ENCODE measurements at regions not wholly inside any gene's neighbourhood (a gene's known extent, or its start where the extent isn't known, plus 50 kb on each side); places are given as distances from the start of the nearest gene placed in this dataset.

GRCh38 chr6:56759521-56759920 is 116.8 kb upstream of the DST start:
- TF ChIP-seq CTCF (IDR thresholded peaks at IDR 0.05) (no peak), EZH2 (IDR thresholded peaks at IDR 0.05; ENCODE audit: borderline replicate concordance, insufficient read depth, low read depth, low read length, poor library complexity, severe bottlenecking) (no peak)

All from B cell (primary cell).